Endometrium (tissue), 2 donors: ENCODE measurements at regions not wholly inside any gene's neighbourhood (a gene's known extent, or its start where the extent isn't known, plus 50 kb on each side); places are given as distances from the start of the nearest gene placed in this dataset.
A peak's percentile ranks its signal among the peaks of the same experiment; 100 is the strongest.
"Not testable (repeated sequence)": the region's sequence is repeated elsewhere in the genome, so short reads cannot be mapped to it uniquely, and the experiment has no call there.

Source experiments
- FAIRE-seq: peaks from 2 replicates; lab custom pipeline; 2012; peaks lifted over from hg19 to GRCh38; lab: Jason Lieb, UNC
- donor health status: control.
- donor health status: control.

DNA sequence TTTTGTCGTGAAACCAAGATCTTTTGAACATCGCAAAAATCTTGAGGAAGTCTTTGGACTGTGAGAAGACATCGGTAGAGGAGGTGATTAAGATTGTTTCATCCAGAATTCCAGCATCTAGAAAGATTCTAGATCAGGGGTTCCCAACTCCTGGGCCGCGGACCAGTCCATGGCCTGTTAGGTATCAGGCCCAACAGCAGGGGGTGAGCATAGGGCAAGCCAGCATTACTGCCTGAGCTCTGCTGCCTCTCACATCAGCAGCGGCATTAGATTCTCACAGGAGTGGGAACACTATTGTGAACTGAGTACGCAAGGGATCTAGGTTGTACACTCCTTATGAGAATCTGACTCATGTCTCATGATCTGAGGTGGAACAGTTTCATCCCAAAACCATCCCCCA lies 600.6 kb upstream of the CDH11 start:
- no peak for FAIRE-seq

DNA sequence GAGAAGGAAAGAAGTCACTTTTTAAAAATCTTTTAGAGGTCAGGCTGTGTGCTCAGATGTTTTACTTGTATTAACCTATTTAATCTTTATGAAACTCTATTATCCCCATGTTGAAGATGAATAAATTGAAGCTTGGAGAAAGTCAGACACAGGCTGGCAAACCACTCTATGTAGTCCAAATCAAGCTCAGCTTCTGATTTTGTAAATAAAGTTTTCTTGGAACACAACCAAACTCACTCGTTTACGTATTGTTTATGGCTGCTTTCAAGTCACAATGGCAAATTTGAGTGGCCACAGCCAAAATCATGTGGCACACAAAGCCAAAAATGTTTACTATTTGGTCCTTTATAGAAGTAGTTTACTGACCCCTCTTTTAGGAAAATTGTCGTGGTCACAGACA lies 596.0 kb upstream of the CDH11 start:
- FAIRE-seq = no peak

- FAIRE-seq = no peak
Measured at GRCh38 chr16:65716737-65717700, 595.2 kb upstream of the CDH11 start.

DNA sequence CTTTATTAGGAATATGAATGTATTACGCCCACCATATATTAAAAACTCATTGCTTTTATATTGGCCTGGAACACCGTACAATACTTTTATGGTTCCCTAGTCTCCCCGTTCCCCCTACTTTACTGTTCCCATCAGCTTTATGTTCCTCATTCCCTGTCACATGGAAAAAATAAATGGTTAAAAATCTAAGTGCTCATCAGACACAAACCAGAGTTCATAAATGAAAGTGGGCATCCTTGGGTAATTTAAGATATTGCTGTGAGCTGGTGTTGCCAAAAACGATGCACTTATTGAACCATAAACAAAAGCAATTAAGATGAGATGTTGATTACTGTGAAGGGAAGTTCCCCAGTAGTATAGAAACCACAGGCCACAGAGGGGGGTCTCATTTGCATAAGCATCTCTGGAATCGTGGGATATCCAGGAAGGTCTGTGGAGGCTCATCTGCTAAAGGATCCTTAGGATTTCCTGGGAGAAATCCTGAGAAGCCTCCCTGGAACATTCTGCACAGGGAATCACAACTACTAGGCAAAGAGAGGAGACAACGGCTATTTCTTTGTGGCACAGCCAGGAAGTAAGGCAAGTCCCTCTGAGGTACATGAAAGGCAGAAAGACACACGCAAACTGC lies 591.4 kb upstream of the CDH11 start:
- FAIRE-seq = no peak

DNA sequence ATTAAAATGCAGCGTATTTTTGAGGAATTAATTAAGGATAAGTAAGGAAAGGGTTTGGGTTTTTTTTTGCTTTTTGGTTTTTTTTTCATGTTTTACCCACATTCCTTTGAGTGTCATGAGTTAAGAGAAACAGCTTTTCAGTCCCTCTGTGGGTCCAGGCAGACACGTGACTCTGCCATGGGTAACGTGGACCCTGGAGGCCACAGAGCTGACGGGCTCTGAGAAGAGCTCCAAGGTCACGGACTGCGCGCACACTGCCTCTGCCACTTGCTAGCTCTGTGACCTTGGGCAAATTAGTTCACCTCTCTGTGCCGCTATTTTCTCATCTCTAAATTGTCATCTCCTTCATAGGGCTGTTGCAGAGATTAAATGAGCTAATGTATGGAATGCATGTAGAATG lies 588.2 kb upstream of the CDH11 start:
- FAIRE-seq = no peak

- FAIRE-seq = no peak
Measured at GRCh38 chr16:65704866-65705265, 583.0 kb upstream of the CDH11 start.

GRCh38 chr16:65702707-65703402 lies 581.0 kb upstream of the CDH11 start:
- no peak for FAIRE-seq

GRCh38 chr16:65700596-65700995 lies 578.7 kb upstream of the CDH11 start:
- FAIRE-seq = no peak

DNA sequence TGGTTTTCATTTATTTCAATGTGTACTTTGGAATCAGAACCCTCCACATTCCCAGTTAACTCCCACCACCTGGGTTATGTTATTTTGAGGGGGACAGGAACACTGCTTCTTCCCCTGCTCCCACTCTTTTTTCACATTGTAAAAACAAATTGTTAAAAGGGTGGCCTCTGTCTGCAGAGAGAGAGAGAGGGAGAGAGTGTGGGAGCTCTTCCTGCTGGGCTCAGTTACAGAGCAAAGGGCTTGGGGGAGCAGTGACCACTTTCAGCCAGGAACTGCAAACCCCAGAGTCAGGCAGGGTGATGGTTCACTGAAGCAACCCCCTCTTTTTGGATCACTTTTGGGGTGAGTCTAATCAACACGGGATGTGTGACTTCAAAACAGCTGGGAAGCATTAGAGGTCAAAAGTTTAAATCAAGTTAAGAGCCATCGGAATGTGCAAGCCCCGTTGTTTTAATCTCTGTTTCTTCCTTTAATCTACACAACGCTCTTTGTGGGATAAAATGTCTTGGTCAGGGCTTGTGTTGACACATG lies 577.0 kb upstream of the CDH11 start:
- peak; percentile 98 for FAIRE-seq

DNA sequence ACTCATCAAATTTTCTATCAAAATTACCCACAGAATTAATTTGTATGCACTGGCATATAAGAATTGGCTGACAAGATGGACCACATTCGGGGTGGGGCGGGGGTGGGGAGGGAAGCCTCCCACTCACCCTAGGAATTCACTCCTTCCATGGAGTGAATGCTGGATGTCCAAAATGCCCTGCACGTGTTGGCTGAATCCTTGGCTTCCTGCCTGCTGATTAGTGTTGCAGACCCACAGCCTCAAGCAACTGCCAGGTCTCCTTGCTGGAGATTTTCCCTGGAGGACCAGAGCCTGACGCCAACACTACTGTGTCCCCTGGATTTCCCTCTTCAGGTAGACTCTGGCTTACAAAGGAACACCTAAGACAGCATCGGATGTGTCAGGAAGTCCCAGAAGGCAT lies 575.7 kb upstream of the CDH11 start:
- no peak for FAIRE-seq

DNA sequence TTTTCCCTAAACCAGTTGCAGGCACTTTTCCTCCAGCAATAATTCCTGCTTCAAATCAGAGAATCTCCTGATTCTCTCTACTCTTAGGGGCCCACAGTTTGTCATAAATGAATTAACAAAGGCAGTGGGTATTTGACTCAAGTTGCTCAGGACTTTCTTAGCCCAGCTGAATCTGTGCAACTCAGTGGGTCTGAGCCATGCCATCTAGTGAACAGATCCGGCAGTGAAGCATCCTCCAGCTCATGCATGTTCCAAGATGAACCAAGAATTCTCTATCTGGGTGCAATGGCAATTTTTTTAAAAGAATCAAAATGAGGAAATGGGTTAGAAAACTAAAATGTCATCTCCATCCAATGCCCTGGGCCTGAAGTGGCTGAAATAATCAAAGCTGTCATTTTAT lies 575.2 kb upstream of the CDH11 start:
- FAIRE-seq = no peak

GRCh38 chr16:65691846-65692245 lies 570.0 kb upstream of the CDH11 start:
- FAIRE-seq = not testable (repeated sequence)

DNA sequence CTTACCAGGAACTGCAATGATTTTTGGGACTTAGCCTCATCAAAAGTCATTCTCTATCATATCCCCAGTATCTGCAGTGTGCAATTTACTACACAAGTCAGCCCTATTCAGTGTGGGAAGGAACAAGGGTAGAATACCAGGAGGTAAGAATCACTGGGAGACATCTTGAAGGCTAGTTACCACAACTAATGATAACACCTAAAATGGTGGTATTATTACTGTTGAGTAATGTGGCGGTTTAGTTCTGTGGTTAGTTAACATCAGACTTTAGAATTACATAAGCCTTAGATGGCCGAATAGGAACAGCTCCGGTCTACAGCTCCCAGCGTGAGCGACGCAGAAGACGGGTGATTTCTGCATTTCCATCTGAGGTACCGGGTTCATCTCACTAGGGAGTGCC lies 567.9 kb upstream of the CDH11 start:
- no peak for FAIRE-seq

DNA sequence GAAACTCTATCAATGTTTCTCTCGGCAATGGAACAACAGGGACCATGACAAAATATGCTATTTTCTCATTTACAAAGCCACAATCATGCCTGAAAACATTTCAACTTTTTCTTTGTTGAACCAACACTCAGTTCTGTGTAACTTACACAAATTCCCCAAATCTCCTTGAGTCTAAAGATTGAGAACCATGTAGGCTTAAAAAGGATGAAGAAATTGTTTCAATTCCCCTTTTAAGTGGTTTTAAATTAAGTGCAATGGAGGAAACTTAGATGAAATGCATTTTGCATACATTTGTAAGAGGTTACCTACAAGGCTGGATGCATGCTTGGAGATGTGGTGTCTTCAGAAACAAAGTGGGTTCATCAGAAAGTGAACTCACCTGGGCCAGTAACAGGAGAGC lies 566.4 kb upstream of the CDH11 start:
- FAIRE-seq = no peak

GRCh38 chr16:65684230-65684629 lies 562.4 kb upstream of the CDH11 start:
- no peak for FAIRE-seq

- peak; percentile 62 for FAIRE-seq
Measured at GRCh38 chr16:65681406-65681805, 559.5 kb upstream of the CDH11 start.

DNA sequence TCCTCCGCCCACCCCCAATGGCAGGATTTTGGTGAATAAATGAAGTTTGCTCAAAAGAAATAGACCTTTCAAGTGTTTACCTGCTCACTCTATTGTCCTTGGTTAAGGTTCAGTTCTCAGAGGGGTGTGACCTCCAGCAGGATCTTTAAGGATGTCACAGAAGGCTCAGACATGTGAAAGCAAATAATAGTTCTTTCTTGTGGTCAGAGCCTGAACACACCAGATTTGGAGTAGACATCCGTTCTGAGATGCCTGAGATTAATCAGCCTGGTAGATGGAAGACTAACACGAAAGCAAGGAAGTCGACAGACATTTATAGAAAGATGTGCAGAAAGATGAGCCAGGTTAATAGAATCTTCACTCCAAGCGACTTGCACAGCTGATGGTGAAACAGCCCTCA lies 557.9 kb upstream of the CDH11 start:
- FAIRE-seq = no peak

DNA sequence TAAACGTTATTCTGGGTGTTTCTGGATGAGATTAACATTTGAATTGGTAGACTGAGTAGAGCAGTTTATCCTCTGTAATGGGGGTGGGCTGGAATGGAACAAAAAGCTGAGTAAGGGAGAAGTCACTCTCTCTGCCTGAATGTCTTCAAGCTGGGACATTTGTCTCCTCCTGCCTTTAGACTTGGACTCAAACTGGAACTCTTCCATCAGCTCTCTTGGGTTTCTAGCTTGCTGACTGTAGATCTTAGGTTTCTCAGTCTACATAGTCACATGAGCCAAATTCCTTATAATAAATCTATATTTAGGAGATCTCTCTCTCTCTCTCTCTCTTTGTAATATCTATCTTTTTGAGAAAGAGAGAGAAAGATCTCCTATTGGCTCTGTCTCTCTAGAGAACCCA lies 553.3 kb upstream of the CDH11 start:
- FAIRE-seq = no peak

GRCh38 chr16:65672960-65673359 lies 551.1 kb upstream of the CDH11 start:
- no peak for FAIRE-seq

DNA sequence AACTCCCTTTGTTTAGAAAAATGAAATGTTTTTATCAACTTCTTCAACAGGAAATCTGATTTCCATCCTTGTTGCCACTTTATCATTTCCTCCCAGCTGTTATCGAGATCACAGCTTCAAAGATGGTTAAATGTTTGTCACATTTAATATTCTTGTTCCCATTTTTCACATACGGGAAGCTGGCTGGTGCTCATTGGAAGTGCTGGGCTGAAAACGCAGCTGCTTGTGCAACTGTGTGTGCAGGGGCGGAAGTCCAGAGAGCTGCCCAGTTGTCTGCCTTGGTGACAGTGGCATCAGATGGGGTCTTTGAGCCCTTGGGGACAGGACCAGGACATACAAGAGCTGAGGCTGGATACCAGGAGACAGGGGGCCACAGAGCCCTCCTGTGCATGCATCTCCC lies 549.2 kb upstream of the CDH11 start:
- FAIRE-seq = no peak

GRCh38 chr16:65668064-65668595 lies 546.3 kb upstream of the CDH11 start:
- no peak for FAIRE-seq

GRCh38 chr16:65667011-65667578 lies 545.2 kb upstream of the CDH11 start:
- FAIRE-seq = no peak
